Keratinocyte (primary cell): ENCODE measurements at regions not wholly inside any gene's neighbourhood (a gene's known extent, or its start where the extent isn't known, plus 50 kb on each side); places are given as distances from the start of the nearest gene placed in this dataset.

Experiments
- DNase-seq: peaks from one replicate; pipeline ENCODE4 v3.0.0-alpha.2; 2011; ENCODE audit warnings: low read depth, missing footprints, low spot score
- FAIRE-seq: peaks from 2 replicates; lab custom pipeline; 2011; peaks lifted over from hg19 to GRCh38; lab: Jason Lieb, UNC
- H2AFZ ChIP-seq: 2 replicates; pipeline ENCODE4 v1.6.0; 2012; ENCODE audit warnings: low read length, control low read depth, inconsistent platforms; ENCODE audit not compliant: control insufficient read depth
- H3K27ac ChIP-seq: 2 replicates; pipeline ENCODE4 v1.5.1; 2011; ENCODE audit warnings: low read length; ENCODE audit not compliant: control insufficient read depth, insufficient read depth
- H3K27me3 ChIP-seq: 3 replicates; pipeline ENCODE4 v1.6.0; 2011; ENCODE audit warnings: low read length; ENCODE audit not compliant: control insufficient read depth, insufficient read depth; ENCODE audit errors: extremely low read depth
- H3K36me3 ChIP-seq, 2 experiments: 2 replicates in 1 of 2; 3 replicates in 1 of 2; pipeline ENCODE4 v1.5.1; 2011; ENCODE audit warnings: low read length in 2 of 2, mild to moderate bottlenecking in 1 of 2; ENCODE audit not compliant: control insufficient read depth in 2 of 2, insufficient read depth in 2 of 2; ENCODE audit errors: extremely low read depth in 1 of 2
- H3K4me1 ChIP-seq: 3 replicates; pipeline ENCODE4 v1.5.1; 2011; ENCODE audit warnings: low read length; ENCODE audit not compliant: control insufficient read depth, insufficient read depth; ENCODE audit errors: extremely low read depth
- H3K4me2 ChIP-seq: 3 replicates; pipeline ENCODE4 v1.6.0; 2011; ENCODE audit warnings: low read depth, low read length; ENCODE audit not compliant: control insufficient read depth, insufficient read depth; ENCODE audit errors: extremely low read depth
- H3K4me3 ChIP-seq, 3 experiments: fragments of 200-600 bp in 1 of 3; sonication (generic) in 1 of 3; 2 replicates in 2 of 3; 3 replicates in 1 of 3; pipeline ENCODE4 v1.5.1; 2011 to 2016; ENCODE audit warnings: low read length in 3 of 3, mild to moderate bottlenecking in 3 of 3, control low read depth in 2 of 3, inconsistent platforms in 1 of 3, low read depth in 1 of 3, mixed read lengths in 1 of 3, mixed run types in 1 of 3, moderate library complexity in 1 of 3; ENCODE audit not compliant: control insufficient read depth in 2 of 3, insufficient read depth in 2 of 3; ENCODE audit errors: extremely low read depth in 1 of 3
- H3K79me2 ChIP-seq: 2 replicates; pipeline ENCODE4 v1.6.0; 2012; ENCODE audit warnings: low read length; ENCODE audit not compliant: control insufficient read depth, insufficient read depth
- H3K9ac ChIP-seq: 3 replicates; pipeline ENCODE4 v1.6.0; 2011; ENCODE audit warnings: low read length; ENCODE audit not compliant: control insufficient read depth, insufficient read depth; ENCODE audit errors: extremely low read depth
- H3K9me1 ChIP-seq: 3 replicates; pipeline ENCODE4 v1.6.0; 2011; ENCODE audit warnings: low read length; ENCODE audit not compliant: control insufficient read depth, insufficient read depth; ENCODE audit errors: extremely low read depth
- H3K9me3 ChIP-seq: 2 replicates; pipeline ENCODE4 v1.5.1; 2012; ENCODE audit warnings: low read depth, low read length; ENCODE audit not compliant: control insufficient read depth
- H4K20me1 ChIP-seq: 3 replicates; pipeline ENCODE4 v1.6.0; 2011; ENCODE audit warnings: low read length; ENCODE audit not compliant: control insufficient read depth, insufficient read depth; ENCODE audit errors: extremely low read depth
- CTCF ChIP-seq, 3 experiments: IDR thresholded peaks in 1 of 3; conservative IDR thresholded peaks in 1 of 3; optimal IDR thresholded peaks in 1 of 3; 2 replicates in 2 of 3; 3 replicates in 1 of 3; pipeline versions ENCODE3 to v1.5.1; 2011; ENCODE audit warnings: low read length in 3 of 3, mild to moderate bottlenecking in 3 of 3, moderate library complexity in 2 of 3, control low read depth in 1 of 3, inconsistent platforms in 1 of 3; ENCODE audit not compliant: insufficient read depth in 2 of 3; ENCODE audit errors: extremely low read depth in 1 of 3
- EZH2 ChIP-seq: IDR thresholded peaks from one replicate; pipeline ENCODE4 v1.6.1; 2012; ENCODE audit warnings: inconsistent platforms, mild to moderate bottlenecking, low read length, moderate library complexity
- dilution Hi-C: fragments of 300-500 bp; cut with MboI; formaldehyde crosslinking; loops from one replicate; pipeline ENCODE4 v1.7.0; 2020; ENCODE audit warnings: low sequenced_read_pairs; ENCODE audit not compliant: extremely low pct_ligation_motif_present

DNA sequence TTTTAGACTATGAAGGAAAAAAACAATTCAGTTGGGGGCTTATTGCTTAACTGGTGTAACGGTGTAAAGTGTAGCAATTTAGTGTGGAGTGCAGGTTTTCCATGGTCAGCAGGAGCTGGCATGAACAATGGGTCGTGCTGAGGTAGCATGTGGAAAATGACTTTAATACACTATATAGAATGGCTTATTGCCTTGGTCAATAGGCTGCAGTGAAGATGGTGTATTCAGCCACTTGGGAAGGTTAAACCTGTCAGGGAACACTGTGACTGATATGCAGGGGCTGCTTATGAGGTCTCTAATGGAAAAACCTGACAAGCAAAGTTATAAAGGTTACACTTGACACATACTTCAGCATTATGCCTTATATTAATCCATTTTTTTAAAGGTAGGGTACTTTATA, 764.7 kb upstream of the ARRDC3 start:
- Histone ChIP-seq H3K36me3 (no peaks in the 10 kb centered on the region), H3K4me3 (no peak overlapping the region), H3K9me1 (no peaks in the 10 kb centered on the region), H3K4me2 (no peak overlapping the region), H4K20me1 (no peaks in the 10 kb centered on the region), H3K27me3 (no peaks in the 10 kb centered on the region), H3K9ac (no peak overlapping the region), H3K9me3 (no peaks in the 10 kb centered on the region), H3K79me2 (no peaks in the 10 kb centered on the region), H3K27ac (no peak overlapping the region), H2AFZ (no peak overlapping the region), H3K4me1 (no peaks in the 10 kb centered on the region)
- no peak for DNase-seq
- TF ChIP-seq CTCF (optimal IDR thresholded peaks at IDR 0.05 in 1 of 3, IDR thresholded peaks at IDR 0.05 in 1 of 3, conservative IDR thresholded peaks at IDR 0.05 in 1 of 3; ENCODE audit: extremely low read depth in 1 of 3, insufficient read depth in 2 of 3, low read length in 3 of 3) (no peak), EZH2 (no peak)
- no peak for FAIRE-seq
- dilution Hi-C loops: no loop called here

DNA sequence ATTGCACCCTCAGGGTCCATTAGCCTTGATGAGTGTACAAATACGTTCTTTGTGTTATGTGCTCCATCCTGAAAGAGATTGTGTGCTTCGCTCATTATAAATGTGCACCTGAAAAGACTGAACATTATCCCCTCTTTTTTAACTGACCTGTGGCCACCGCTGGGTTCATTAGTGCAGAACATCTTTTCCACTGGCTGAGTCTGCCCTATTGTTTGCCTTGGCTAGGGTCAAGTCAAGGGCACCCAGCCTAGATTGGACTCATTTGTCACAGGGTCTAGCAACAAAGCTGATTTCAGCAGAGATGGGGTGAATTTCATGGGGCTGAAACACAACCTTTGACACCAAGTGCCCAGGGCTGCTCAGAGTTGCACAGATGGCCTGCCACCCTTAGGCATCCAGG, 764.1 kb upstream of the ARRDC3 start:
- no peaks in the 10 kb centered on the region for H3K9me1 ChIP-seq
- H4K20me1 ChIP-seq: no peaks in the 10 kb centered on the region
- H3K36me3 ChIP-seq: no peaks in the 10 kb centered on the region
- H3K27ac ChIP-seq: no peak overlapping the region
- no peak overlapping the region for H2AFZ ChIP-seq
- H3K9ac ChIP-seq: no peak overlapping the region
- no peaks in the 10 kb centered on the region for H3K27me3 ChIP-seq
- H3K4me3 ChIP-seq: no peak overlapping the region
- FAIRE-seq (no peak), DNase-seq (no peak)
- no peaks in the 10 kb centered on the region for H3K9me3 ChIP-seq
- no peak for TF ChIP-seq EZH2
- TF ChIP-seq CTCF (optimal IDR thresholded peaks at IDR 0.05 in 1 of 3, IDR thresholded peaks at IDR 0.05 in 1 of 3, conservative IDR thresholded peaks at IDR 0.05 in 1 of 3; ENCODE audit: extremely low read depth in 1 of 3, insufficient read depth in 2 of 3, low read length in 3 of 3): no peak
- H3K79me2 ChIP-seq: no peaks in the 10 kb centered on the region
- no peak overlapping the region for H3K4me2 ChIP-seq
- dilution Hi-C loops: no loop called here
- no peaks in the 10 kb centered on the region for H3K4me1 ChIP-seq
